ENCODE measurements at regions not wholly inside any gene's neighbourhood (a gene's known extent, or its start where the extent isn't known, plus 50 kb on each side); places are given as distances from the start of the nearest gene placed in this dataset.
"Not testable (repeated sequence)": the region's sequence is repeated elsewhere in the genome, so short reads cannot be mapped to it uniquely, and the experiment has no call there.

GRCh38 chr6:147909640-147910039 lies 401.1 kb downstream of the SAMD5 start:
- DNase-seq (ENCODE audit: low read depth in 3 of 3): no peak

- DNase-seq (ENCODE audit: low read depth in 3 of 3): no peak
Observed at GRCh38 chr6:147910281-147910680, 401.8 kb downstream of the SAMD5 start.

GRCh38 chr6:147911057-147911456 lies 402.6 kb downstream of the SAMD5 start:
- no peak for DNase-seq (ENCODE audit: low read depth in 3 of 3)

GRCh38 chr6:147911686-147912085 lies 403.2 kb downstream of the SAMD5 start:
- no peak for DNase-seq (ENCODE audit: low read depth in 3 of 3)

- no peak for DNase-seq (ENCODE audit: low read depth in 3 of 3)
Observed at GRCh38 chr6:147922799-147923198, 414.3 kb downstream of the SAMD5 start.

- no peak for DNase-seq (ENCODE audit: low read depth in 3 of 3)
Observed at GRCh38 chr6:147924598-147924997, 416.1 kb downstream of the SAMD5 start.

- DNase-seq (ENCODE audit: low read depth in 3 of 3): no peak
Observed at GRCh38 chr6:147925826-147926225, 416.8 kb upstream of the SASH1 start.

GRCh38 chr6:147930745-147931144 lies 411.9 kb upstream of the SASH1 start:
- DNase-seq (ENCODE audit: low read depth in 3 of 3): no peak

- DNase-seq (ENCODE audit: low read depth in 3 of 3): no peak
Observed at GRCh38 chr6:147933224-147933623, 409.4 kb upstream of the SASH1 start.

- DNase-seq (ENCODE audit: low read depth in 3 of 3): no peak
Observed at GRCh38 chr6:147935656-147936055, 407.0 kb upstream of the SASH1 start.

GRCh38 chr6:147936703-147937470 lies 405.8 kb upstream of the SASH1 start:
- DNase-seq (ENCODE audit: low read depth in 3 of 3): no peak

- no peak for DNase-seq (ENCODE audit: low read depth in 3 of 3)
Observed at GRCh38 chr6:147941143-147941542, 401.5 kb upstream of the SASH1 start.

- DNase-seq (ENCODE audit: low read depth in 3 of 3): no peak
Observed at GRCh38 chr6:147942363-147942762, 400.3 kb upstream of the SASH1 start.

GRCh38 chr6:147944122-147944521 lies 398.5 kb upstream of the SASH1 start:
- no peak for DNase-seq (ENCODE audit: low read depth in 3 of 3)

GRCh38 chr6:147947521-147947920 lies 395.1 kb upstream of the SASH1 start:
- no peak for DNase-seq (ENCODE audit: low read depth in 3 of 3)

- DNase-seq (ENCODE audit: low read depth in 3 of 3): no peak
Observed at GRCh38 chr6:147949981-147950622, 392.5 kb upstream of the SASH1 start.

GRCh38 chr6:147950623-147950987 lies 392.0 kb upstream of the SASH1 start:
- no peak for DNase-seq (ENCODE audit: low read depth in 3 of 3)

- no peak for DNase-seq (ENCODE audit: low read depth in 3 of 3)
Observed at GRCh38 chr6:147951726-147952125, 390.9 kb upstream of the SASH1 start.

- no peak for DNase-seq (ENCODE audit: low read depth in 3 of 3)
Observed at GRCh38 chr6:147954938-147955337, 387.7 kb upstream of the SASH1 start.

GRCh38 chr6:147958683-147959082 lies 384.0 kb upstream of the SASH1 start:
- no peak for DNase-seq (ENCODE audit: low read depth in 3 of 3)

GRCh38 chr6:147961481-147962141 lies 381.0 kb upstream of the SASH1 start:
- DNase-seq (ENCODE audit: low read depth in 3 of 3): no peak

GRCh38 chr6:147965448-147965847 lies 377.2 kb upstream of the SASH1 start:
- not testable (repeated sequence) for DNase-seq (ENCODE audit: low read depth in 3 of 3)

GRCh38 chr6:147970970-147971369 lies 371.7 kb upstream of the SASH1 start:
- DNase-seq (ENCODE audit: low read depth in 3 of 3): no peak
